Esophagus muscularis mucosa (tissue), 3 donors: ENCODE measurements at regions not wholly inside any gene's neighbourhood (a gene's known extent, or its start where the extent isn't known, plus 50 kb on each side); places are given as distances from the start of the nearest gene placed in this dataset.

Source experiments
- CTCF ChIP-seq, 3 experiments: fragments of 200-600 bp in 2 of 3; fragments of 450-650 bp in 1 of 3; sonication (generic) in 2 of 3; IDR thresholded peaks; one replicate each; pipeline ENCODE4 v1.5.1; 2017 to 2019; ENCODE audit warnings: antibody characterized with exemption in 3 of 3, mild to moderate bottlenecking in 2 of 3, moderate library complexity in 1 of 3
- POLR2AphosphoS5 ChIP-seq, 2 donors: sonication (generic); formaldehyde crosslinking; IDR thresholded peaks; one replicate each; pipeline ENCODE4 v1.6.1; 2017; ENCODE audit warnings: antibody characterized with exemption in 2 of 2

DNA sequence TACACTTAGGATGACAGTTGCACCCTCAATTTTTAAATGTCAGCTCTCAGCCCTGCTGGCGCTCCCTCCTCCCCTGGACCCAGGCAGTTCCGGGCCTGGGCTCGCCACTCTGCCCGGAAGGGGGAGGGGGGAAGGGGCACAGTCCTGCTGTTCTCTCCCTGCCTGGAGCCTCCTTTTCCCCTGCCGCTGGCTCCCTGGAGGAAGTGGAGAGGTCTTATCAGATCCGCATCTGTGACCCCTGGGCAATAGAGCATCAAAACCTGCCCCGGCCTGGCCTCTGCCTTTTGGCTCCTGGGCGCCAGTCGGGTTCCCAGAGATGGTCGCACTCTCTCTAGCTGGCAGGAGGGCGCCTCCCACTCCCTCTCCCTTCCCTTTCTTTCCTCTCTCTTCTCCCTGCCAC, 149.3 kb downstream of the IRF8 start:
- TF ChIP-seq CTCF (IDR thresholded peaks at IDR 0.05) (no peak), POLR2AphosphoS5 (IDR thresholded peaks at IDR 0.05) (no peak)
